HG03064 (cell line): ENCODE measurements at regions not wholly inside any gene's neighbourhood (a gene's known extent, or its start where the extent isn't known, plus 50 kb on each side); places are given as distances from the start of the nearest gene placed in this dataset.

ENCODE experiments used
- ATAC-seq: cut with Tn5 transposase; IDR thresholded peaks from one replicate; pipeline ENCODE4 v1.9.1; 2021; ENCODE audit warnings: low read depth; ENCODE audit not compliant: unreplicated experiment

DNA sequence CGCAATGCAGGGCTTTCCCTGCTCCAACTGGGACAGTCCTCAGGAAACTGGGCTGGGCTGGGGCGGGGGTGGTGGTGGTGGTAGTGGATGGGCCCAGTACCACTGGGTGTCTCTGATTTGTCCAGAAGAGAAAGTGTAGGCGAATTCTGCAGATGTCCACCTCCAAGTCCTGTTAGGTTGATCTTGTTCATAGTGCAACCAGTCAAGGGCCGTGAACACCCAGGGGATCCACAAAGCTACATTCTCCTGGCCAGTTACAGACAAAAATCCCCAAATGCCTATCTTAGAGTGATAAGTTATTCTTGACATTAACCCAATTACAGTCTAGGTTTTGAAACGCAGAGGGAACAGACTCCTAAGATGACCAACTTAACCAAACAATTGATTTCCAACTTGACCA is 97.5 kb upstream of the SHB start:
- no peak for ATAC-seq

DNA sequence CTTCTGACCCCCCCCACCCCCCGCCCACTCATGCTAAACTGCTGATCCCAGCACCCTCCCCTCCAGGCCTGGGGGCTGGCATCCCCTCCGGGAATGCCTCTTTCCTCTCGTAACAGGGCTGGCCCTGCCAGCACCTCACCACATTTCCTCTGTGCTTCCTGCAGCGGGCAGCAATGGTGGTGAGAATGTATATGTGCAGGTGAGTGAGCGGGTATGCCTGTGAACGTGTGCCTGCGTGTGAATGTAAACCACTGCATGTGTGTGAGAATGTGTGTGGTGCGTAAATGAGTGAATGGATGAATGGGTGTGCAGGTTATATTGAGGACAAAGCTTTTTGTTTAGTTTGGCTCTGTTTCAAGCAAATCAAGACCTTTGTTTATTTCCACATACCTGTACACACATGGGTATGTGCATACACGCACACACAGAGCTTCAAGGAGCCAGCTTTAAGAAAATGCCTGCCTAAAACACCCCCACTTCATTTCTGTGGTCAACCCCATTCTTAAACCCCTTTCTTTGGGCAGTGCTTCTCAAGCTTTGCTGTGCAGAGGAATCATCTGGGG is 95.7 kb upstream of the SHB start:
- ATAC-seq: no peak

DNA sequence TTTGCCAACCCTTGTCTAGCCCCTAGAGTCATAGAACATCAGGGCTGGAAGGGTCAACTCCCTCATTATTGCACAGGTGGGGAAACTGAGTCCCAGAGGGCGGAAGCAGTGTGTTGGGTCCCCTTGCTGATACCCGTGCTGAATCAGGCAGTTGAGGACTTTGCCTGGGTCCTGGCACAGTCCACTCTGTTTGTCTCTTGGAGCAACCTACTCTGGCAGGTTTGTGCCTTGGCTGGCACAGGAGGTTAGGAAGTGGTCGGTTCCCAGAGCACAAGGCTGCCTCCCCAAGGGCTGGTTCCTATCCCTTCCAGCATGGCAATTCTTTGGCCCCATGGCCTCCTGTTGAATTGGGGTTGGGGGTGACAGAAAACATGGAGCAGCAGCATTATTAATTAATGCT is 94.5 kb upstream of the SHB start:
- no peak for ATAC-seq

DNA sequence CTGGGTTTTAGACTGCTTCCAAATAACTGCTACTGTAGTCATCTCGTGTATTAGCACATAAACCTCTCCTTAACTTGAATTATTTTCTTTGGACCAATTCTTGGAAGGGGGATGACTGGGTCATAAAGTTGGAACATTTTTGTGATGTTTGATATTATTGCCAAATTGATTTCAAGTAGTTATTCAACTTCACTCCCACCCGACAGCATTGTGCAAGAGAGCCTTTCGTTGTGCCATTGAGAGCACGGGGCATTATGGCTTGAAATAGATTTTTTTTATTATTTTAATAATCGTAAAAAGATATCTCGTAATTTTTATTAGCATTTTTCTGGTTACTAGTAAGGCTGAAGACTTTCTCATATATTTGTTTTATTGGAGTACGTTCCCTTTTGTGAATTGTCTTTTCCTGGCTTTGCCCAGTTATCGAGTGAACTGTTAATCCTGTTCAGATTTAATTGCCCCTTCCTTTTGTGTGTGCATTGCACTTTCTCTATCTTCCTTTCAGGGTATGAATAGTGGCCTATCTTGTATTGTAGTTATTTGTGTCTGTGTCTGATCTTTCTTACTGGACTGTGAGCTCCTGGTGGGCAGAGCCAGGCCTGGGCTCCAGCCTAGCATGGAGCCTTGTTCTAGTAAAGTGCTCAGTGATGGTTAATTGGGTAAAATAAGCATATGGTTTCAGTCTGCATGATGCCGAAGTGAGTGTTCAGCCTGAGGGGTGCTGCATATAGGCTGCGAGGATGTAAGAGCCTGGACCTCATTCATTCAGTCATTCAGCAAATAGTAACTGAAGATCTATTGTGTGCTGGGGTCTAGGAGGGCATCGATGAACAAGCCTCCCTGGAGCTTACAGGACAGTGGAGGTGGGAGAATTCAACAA is 93.5 kb upstream of the SHB start:
- ATAC-seq: no peak

DNA sequence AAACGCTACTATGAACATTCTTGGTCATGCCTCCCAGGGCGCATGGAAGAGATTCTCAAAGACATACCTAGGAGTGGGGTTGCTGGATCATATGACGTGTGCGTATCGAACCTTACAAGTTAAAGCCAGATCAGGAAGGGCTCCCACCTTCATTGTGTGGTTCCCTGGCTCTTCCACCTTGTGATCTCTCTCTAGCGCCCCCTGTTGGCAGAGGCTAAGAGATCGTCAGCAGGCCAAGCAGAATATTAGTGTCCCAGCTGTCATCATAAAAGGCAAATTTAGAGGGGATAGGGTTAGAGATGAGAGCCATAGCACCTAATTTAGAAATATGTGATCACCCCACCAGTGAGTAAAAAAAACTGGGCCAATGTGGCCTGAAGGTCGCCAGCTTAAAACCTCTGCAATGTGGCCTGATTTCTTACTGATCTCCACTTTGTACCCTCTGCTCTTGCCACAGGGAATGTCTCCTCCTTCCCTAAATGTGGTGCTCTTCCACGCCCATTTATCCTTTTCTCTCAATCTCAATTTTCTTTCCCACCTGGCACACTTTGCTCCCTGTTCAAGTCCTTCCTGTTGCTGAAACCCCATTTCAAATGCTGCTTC is 91.7 kb upstream of the SHB start:
- ATAC-seq: no peak

DNA sequence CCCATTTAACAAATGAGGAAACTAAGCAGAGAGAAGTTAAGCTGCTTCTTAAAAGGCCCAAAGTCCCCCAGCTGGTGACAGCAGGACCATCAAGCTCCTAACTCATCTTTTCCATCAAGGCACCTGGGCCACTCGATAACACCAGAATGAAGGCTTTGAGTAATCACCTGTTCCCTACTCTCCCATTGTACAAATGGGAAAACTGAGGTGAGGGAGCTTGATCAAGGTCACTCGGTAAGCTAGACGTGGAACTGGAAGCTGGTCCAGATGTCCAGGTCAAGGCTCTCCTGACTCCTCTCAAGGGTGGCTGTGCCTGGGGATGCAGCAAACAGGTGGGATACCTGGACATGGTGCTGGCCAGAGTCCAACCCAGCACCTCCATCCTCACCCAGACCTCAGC is 90.6 kb upstream of the SHB start:
- no peak for ATAC-seq

DNA sequence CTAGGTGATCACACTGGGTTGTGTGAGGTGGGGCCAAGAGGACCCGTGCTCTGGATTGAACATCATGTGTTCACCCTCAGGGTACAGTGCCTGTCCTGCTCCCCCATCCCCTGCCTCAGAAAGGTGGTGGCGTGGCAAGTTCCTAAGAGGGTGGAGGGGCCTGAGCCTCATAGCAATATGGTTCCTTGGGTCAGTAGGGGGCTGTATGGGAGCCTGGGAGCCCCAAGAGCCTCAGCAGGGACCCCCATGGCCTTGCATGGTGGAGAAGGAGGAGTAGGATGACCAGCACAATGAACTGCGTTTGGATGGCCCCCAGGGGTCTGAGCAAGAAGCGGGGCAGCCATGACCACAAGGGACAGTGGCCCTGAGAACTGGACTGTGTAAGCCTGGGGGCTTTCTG is 89.6 kb upstream of the SHB start:
- no peak for ATAC-seq

DNA sequence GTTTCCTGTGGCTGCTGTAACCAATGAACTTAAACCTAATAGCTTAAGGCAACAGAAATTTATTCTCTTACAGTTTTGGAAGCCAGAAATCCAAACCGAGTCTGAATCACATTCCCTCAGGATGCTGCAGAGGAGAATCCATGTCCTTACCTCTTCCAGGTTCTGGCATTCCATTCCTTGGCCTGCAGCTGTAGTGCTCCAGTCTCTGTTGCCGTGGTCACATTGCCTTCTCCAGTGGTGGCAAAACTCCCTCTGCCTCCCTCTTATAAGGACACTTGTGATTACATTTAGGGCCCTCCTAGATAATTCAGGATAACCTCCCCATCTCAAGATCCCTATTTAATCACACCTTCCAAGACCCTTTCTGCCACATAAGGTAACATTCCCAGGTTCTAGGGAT is 88.7 kb upstream of the SHB start:
- ATAC-seq: no peak

DNA sequence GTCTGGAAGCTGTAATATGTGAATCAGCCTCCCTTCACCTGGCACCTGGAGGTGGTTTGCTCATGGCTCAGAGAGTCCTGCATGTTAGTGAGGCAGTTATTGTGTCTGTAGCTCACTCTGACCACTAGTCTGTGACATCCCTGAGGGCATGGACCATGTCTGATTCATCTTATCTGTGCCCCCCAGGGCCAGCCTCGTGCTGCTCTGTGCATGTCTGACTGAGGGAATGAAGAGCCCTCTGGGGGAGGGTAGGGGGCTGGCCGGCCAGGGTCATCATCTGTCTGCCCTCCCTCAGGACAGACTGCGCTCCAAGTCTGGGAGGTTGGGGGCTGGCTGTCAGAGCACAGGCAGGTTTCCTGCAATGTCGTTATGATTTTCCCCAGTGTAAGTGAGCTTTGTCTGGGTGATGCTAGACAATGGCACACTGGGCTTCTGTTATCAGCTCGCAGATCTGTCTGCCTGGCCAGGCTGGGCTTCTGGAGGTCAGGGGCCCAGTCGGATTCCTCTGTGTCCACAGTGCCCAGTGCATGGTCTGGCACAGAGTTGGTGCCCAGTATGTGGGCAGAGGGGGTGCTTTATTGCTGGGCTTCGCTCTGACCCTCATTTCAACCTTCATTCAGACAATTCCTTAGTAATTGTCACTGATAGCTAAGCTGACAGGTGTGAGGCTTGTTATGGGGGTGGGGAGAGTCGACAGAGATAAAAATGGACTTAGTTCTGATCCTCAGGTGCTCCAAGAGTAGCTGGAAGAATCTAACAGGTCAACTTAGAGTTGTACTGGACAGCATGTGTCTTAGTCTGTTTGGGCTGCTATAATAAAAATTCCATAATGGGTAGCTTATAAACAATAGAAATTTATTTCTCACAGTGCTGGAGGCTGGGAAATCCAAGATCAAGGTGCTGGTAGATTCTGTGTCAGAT is 85.7 kb upstream of the SHB start:
- ATAC-seq: no peak

DNA sequence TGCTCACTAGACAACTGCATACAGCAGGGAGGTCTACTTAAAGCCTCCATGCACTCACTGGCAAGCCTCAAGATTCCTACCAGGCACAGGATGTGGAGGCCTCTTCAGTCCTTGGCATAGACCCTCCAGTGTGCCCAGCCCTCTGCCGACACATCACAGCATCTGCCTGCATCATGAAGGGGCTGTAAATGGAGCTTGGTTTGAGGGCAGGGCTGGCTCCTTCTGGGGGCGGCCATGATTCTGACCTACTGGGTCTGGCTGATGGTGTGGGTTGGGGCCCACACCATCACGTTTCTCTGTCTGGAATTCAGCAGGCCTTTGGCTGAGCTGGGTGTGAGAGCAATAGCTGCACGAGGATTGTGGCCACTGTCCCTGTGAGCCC is 84.9 kb upstream of the SHB start:
- no peak for ATAC-seq

DNA sequence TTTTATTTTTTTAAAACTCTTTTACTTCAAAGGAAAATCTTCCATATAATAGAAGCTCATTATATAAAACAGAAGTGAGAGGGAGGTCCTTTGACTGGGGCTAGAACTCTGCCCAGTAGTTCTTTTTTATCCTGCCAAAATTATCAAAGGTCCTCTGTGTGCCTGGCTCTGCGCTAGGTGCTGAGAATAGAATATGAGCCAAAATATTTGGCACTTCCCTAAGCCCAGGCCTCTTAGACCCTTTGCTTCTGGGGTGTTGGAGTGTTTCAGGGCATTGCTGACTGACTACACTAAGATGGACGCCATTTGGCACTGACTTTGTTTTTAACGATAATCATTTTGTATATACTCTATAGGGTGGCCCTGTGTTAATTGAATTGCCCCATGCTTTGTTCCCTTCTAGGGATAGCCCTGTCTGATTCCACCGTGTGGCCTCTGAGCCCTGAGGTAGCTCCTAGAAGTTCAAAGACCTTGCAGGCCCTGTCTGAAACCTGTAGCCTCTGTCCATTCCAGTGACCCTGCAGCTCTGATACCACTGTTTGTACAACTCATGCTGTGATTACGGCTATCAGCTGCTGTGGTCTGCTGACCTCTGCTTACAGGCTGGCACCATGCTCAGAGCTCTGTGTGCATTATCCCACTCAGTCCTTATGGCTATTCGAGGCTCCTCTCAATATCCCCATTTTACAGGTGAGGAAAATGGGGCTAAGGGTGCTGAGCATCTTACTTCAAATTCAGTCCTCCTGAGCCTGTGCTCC is 84.3 kb upstream of the SHB start:
- no peak for ATAC-seq

DNA sequence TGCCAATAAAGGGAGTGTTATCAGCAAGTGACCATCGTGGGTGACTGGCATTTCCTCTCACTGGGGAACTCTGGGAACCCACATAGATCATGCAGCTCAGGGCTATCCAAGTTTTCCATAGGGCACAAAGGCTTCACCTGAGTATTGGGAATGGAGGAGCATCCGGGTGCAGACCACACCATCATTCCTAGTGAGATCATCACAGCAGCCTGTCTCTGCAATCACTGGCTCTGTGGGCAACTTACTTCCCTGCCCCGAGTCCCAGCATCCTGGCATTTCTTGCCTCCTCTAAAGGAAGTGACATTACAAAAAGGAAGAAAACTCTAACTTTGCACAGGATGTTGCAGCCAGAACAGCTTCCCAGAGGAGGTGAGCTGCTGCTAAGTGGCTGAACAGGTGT is 80.6 kb upstream of the SHB start:
- no peak for ATAC-seq

DNA sequence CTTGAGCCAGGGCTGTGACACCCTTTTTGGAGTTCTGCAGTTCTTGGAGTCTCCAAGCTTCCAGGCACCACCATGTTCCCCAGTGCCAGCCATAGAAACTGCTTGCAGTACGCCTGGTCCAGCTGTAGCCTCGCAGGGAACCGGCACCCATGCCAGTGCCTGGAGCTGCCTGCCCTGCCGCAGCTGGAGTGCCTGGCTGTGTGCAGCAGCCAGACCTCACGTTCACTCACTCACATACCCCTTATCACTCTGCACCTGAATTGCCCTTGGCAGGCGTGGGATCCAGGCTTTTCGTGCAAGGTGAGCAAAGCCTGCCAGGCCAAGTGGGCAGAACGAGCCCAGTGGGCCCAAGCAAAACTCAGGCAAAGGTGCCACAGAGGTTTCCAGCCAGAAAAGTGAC is 77.8 kb upstream of the SHB start:
- no peak for ATAC-seq

DNA sequence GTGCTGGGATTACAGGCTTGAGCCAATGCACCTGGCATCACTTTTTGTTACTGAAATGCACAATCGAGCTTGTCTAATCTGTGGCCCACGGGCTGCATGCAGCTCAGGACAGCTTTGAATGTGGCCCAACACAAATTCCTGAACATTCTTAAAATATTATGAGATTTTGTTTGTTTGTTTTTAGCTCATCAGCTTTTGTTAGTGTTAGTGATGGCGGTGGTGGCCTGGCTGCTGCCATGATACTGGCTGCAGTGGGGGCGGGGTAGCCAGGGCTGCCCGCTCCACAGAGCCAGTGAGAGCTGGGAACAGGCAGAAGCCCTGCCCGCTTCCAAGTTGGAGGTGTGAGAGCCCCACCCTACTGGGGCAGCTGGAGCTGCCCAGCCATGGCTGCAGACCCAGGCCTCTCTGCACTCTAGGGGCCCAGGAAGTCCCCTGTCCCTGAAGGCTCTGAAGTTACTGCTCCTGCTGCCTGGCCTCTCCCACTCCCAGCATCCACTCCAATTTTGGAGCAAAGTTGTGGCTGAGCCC is 76.6 kb upstream of the SHB start:
- ATAC-seq: no peak

DNA sequence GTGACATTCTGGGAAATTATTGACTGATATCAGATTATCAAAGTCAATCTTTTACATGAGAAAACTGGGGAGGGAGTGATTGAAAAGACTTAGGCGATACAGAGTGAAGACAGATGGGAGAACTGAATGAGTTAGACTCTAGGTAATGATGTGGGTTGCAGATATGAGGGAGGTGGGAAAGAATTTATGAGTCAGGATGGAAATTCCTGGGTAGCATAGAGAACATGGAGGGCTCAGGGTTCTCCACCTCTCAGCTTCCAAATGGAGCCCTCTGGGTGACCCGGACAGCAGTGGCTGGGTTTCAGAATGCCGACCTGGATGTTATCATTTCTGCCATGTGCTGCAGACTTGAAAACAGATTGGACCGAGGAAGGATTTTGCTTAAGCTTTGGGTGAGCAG is 75.4 kb upstream of the SHB start:
- no peak for ATAC-seq

DNA sequence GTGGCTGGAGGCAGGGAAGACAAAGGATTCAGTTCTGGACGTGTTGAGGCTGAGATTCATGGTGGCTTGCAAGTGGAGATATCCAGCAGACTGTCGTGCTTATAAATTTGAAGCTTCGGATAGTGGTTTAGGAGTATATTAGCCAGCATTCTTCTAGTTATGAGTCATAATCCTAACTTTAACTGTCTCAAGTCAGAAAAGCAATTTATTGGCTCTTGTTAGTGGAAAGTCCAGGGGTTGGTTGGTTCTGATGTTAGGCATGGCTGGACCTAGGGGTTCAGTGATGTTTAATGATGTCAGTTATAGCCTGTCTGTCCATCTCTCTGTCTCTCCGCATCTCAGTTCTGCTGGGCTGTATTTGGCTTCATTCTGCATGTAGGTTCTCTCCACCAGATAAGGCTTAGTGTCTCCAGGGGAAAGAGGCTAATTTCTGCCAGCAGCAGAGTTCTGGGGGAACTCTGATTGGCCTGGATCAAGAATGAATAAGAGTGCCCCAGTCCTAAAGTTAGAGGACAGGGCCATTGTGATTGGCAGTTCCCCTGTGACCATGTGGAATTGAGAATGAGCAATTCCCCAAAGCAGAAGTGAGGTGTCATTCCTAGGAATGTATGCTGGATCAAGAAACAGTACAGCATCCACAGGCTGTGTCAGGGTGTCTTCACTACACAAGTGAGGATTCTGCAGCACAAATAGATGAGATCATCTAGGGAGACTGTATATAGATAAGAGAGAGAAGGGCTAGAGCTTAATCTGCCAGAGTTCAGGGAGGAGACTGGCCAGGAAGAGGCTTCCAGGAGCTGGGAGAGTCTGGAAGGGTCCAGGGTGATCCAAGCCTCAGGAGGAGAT is 72.9 kb upstream of the SHB start:
- no peak for ATAC-seq

DNA sequence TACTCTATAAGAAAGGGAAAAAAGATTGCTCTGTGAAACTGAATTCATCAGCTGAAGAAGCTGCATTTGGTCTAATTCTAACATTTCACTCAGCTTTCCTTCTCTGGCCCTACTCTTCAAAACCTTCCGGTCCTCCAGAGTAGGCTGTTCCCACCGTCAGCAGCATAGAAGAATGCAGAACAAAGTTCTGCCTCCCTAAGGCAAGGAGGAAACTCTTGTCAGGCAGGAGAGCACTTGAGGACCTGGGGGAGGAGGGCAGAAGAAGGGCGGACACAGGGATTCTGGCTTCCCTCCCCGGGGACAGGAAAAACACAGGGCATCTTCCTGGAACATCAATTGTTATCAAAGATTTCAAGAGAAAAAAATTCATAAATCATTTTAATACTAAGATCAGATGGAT is 69.2 kb upstream of the SHB start:
- no peak for ATAC-seq

DNA sequence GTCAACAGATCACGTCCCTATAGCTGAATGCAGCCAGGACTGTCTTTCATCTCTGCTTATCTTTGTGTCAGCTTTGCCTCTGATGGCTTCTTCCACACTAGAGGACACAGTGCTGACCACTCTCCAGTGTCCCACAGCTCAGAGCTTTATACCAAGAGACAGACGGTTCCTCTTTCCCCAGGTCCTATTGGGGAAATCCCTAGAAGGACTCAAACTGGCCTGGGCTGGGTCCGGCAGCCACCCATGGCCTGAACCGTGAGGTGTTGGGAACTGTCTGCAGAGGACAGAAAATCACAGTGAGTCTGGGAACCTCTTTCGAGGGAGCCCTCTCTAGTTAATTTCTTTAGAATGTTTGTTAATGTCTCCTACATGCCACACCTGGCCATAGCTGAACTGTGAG is 68.3 kb upstream of the SHB start:
- no peak for ATAC-seq

DNA sequence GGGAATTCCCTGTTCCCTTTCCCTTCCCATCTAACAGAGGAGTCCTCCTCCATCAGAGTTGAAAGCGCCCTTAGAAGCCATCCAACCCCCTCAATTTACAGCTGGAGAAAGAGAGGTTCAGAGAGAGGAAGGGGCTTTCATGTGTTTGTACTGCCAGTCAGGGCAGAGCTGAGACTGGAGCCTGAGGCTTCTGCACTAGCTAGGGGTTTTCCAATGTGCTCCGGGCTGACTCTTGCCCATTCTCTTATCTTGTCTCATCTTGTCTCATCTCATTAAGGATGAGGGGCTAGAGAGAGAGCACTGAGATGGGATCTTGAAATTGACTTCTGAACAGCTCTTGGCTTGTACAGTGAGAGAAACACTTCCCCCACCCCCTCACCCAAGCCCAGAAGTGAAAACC is 67.4 kb upstream of the SHB start:
- ATAC-seq: no peak
